ENCODE measurements at regions not wholly inside any gene's neighbourhood (a gene's known extent, or its start where the extent isn't known, plus 50 kb on each side); places are given as distances from the start of the nearest gene placed in this dataset.

GRCh38 chr2:156695595-156695994 is 259.4 kb downstream of the GPD2 start:
- no peak for TF ChIP-seq CTCF (IDR thresholded peaks at IDR 0.05)
- TF ChIP-seq POLR2A (IDR thresholded peaks at IDR 0.05) = no peak
- TF ChIP-seq EP300 (IDR thresholded peaks at IDR 0.05) = no peak
- TF ChIP-seq POLR2AphosphoS5 (IDR thresholded peaks at IDR 0.05) = no peak
